Stimulated activated CD4-positive, alpha-beta T cell treated with anti-CD3 and anti-CD28 coated beads, Interleukin-12 subunit alpha, Interleukin-12 subunit beta, amount 100 ng/mL, for 4 hours (primary cell): ENCODE measurements at regions not wholly inside any gene's neighbourhood (a gene's known extent, or its start where the extent isn't known, plus 50 kb on each side); places are given as distances from the start of the nearest gene placed in this dataset.
A peak's percentile ranks its signal among the peaks of the same experiment; 100 is the strongest.

Experiments used
- DNase-seq: peaks from one replicate; pipeline ENCODE4 v3.0.0-alpha.2; 2020

DNA sequence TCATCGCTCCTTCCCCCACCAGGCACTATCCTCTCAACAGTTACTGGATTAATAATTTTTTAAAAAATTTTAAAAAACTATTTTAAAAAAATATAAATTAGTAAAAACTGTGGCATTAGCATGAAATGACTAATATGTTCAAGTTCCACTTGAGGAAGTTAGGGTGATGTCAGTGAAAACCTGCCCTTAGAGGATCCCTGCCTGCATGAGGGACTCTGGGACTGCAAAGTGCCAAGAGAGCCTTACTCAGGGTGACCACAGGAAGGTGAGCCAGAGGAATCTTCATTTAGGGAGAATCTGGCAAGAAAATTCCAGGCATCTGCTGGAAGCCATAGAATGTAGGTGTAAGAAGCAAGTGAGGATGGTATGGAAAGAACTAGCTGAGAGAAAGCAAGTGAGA, 157.7 kb upstream of the BCL6 start:
- DNase-seq, result no peak

DNA sequence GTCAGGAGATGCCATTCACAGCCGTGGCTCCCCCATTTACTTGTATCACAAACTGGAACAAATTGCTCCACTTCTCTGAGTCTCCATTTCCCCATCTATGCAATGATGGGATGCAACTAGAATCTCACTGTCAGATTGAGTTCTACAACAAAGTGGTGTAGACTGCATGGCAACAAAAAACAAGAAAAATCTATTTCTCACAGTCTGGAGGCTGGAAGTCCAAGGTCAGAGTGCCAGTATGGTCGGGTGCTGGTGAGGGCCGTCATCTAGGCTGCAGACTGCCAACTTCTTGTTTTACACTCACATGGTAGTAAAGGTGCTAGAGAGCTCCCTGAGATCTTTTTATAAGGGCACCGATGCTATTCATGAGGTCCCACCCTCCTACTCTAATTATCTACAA, 158.4 kb upstream of the BCL6 start:
- no peak for DNase-seq

GRCh38 chr3:187906416-187906815, 161.1 kb upstream of the BCL6 start:
- DNase-seq, result no peak

DNA sequence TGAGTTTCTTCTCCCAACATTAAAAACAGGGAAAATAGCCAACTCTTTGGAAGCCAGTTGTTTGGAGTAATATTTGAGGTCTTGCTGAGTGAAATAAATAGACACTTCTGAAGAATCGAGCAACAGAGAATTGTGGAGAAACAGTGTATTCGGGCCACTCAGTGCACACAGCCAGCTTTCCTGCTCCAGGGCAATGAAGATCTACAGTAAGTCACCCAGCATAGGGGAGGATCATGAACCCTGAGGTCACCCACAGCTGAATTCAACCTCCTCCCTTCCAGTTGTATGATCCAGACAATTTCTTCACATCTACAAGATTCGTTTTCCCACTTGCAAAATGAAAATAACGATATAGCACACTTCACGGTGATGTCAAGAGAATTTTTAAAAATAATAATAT, 161.7 kb upstream of the BCL6 start:
- DNase-seq, result no peak

GRCh38 chr3:187909866-187910265, 164.6 kb upstream of the BCL6 start:
- no peak for DNase-seq

DNA sequence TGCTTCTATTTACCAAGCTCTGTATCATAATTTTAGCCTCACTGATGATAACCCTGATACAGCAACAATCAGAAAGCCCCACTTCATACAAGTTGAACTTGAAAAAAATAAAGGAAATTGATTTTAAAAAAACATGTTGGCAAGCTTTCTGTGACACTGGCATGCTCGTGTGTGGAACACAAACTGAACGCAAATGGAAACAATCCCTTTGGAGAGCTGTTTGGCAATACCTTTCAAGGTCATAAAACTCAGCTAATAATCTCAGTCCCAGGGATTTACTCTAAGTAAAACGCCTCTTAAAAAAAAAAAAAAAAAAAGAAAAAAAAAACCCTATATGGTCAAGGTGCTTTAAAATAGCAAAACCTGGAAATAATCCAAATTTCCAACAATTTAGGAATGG, 166.7 kb upstream of the BCL6 start:
- DNase-seq, result no peak

GRCh38 chr3:187913617-187914033, 168.4 kb upstream of the BCL6 start:
- DNase-seq, result no peak

GRCh38 chr3:187914231-187914630, 169.0 kb upstream of the BCL6 start:
- no peak for DNase-seq

- DNase-seq, result no peak
These were observed 170.8 kb upstream of the BCL6 start for GRCh38 chr3:187916072-187916471.

DNA sequence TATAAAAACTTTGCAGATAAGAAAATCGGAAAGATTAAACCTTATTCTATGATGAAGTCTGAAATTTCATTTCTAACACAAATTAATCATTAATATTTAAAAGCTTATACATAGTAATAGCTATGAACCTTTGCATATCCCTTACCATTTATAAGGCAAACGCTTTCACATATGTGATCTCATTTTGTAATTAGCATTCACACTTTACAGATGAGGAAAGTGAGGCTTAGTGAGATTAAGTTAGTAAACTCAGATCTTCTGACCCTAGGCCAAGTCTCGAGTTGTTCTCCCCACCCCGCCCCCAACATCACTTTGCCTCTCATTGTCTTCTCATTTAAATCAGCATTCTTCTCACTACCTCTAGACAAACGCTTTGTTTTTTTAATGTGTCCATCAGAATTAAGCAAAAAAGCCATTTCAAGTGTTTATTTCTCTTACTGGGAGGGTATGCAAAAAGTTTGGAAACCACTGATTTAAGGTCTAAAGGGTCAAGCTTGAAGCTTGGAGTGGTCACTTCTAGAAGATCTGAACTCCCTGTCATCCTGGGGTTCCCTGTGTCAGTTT, 172.9 kb upstream of the BCL6 start:
- DNase-seq, result no peak

DNA sequence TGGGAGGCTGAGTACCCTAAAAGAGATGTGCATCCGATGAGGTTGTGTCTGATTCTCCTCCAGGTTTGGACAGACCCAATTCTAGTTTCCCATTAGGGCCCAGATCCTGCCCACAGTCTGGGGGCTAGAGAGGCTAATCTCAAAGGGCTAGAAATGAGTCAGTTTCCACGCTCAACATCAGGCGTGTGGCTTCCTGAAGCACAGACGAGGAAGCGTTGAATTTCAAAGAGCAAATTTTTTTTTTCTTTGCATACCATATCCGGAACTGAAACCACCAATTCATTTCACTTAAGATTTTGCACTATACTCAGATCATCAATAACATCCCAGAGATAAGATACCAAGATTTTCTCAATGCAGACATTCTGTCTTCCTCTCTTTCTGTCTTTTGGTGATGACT, 173.8 kb upstream of the BCL6 start:
- DNase-seq, result peak; percentile 33

DNA sequence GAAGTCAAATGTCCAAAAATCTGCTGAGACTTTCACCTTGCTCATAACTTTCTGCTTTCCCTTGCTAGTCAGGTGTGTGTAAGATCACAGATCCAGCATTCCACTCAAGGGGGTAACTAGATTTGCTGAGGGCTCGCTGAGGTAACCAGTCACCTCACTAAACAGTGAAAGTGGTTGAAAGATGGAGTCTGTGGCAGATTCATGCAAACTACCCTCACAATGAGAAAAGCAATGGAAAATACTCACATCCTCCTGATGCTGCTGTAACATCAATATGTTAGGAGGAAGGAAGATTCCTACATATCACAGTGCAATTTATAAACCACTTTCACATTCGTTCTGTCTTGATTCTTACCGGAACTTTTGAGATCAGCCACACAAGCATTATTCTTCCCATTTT, 174.3 kb upstream of the BCL6 start:
- no peak for DNase-seq

DNA sequence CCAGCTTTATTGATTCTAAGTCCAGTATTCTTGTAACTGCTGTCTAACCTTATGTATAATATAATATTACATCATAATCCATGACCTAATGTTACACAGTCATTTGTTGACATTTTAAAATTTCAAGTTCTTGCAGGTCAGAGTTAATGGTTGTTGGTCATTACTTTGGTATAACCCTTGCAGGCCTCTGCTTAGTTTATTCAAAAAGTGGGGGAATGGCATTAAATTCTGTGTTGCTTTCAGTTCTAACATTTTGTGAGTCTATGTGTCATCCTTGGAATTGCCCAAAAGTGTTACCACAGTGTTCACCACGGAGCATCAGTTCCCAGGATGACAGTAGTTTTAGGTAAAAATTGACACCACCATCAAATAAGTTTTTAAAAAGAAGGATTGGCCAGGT, 174.8 kb upstream of the BCL6 start:
- DNase-seq, result no peak

- DNase-seq, result no peak
These were observed 175.6 kb upstream of the BCL6 start for GRCh38 chr3:187920913-187921312.

GRCh38 chr3:187921391-187922074, 176.3 kb upstream of the BCL6 start:
- DNase-seq, result no peak

- no peak for DNase-seq
These were observed 177.6 kb upstream of the BCL6 start for GRCh38 chr3:187922704-187923416.

DNA sequence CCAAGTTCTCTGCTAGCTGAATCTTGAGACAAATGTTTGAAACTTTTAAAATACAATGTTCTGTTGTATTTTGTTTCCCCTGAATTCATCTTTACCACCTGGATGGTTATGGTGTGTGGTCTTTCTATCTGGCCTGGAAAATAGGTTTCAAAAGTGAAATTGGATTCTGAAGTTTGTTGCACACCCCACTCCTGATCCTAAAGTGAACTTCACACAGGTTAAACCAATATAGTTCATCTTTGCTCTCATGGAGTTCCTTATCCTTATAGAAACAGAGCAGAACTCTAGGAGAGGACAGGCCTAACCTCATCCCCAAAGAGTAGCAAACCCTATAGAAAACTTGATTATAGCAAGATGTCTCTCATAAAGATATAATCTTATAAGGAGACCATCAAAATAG, 179.4 kb upstream of the BCL6 start:
- no peak for DNase-seq

DNA sequence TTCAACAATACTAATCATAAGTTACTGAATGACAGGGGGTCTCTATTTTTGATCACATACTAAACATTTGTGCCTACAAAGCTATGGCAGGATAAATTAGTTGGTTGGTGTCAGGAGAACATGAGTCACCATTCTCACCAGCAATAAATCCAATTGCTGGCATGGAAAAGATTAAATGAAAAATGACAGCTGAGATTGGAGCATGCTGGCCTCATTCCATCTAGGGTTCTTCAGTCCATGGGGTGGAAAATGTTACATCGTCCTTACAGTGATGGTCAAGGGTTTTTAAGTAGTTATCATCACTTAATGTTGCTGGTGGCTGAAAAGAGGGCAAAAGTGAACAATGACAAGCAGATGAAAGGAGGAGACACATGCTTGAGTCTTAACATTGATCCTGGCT, 180.1 kb upstream of the BCL6 start:
- DNase-seq, result no peak

GRCh38 chr3:187926620-187927019, 181.4 kb upstream of the BCL6 start:
- no peak for DNase-seq

DNA sequence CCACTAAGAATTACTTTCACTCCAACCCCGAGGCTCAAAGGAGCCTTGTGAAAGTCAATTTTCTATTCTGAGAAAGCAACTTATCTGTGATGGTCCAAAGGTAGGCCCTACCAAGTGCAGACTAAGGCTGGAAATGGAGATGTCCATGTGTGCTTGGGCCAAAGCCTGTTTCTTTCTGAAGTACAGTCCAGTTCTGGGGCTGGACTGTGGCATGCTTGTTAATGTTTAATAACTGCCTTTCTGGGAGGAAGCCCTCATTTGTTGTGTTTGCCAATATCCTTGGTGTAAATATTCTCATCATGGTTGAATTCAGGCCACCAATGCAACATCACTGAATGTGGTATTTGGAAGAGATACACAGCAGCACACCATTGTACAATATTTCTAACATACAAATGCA, 182.3 kb upstream of the BCL6 start:
- no peak for DNase-seq

- no peak for DNase-seq
These were observed 184.0 kb upstream of the BCL6 start for GRCh38 chr3:187929112-187929816.

DNA sequence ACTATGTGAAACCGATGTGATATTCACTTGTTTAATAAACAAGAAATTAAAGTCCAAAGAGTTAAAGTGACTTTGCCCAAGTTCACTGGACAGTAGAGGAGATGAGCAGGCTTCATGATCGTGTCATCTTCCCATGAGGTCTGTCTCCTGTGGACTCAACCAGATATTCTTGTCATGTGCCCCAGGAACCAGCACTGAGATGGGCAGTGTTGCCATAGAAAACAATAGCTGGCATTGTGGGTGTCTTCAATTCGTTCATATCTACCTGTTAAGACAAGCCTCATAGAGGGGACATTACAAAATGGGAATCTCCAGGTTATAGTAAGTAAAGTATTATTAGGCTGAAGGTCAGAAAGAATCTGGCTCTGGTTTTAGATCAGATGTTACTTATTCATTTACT, 184.8 kb upstream of the BCL6 start:
- DNase-seq, result no peak

- no peak for DNase-seq
These were observed 185.8 kb upstream of the BCL6 start for GRCh38 chr3:187931101-187931500.

- no peak for DNase-seq
These were observed 186.6 kb upstream of the BCL6 start for GRCh38 chr3:187931770-187932278.
